Neural cell (in vitro differentiated cells): ENCODE measurements at regions not wholly inside any gene's neighbourhood (a gene's known extent, or its start where the extent isn't known, plus 50 kb on each side); places are given as distances from the start of the nearest gene placed in this dataset.

Source experiments
- H2AFZ ChIP-seq: fragments of 200-600, 300-800 bp; sonication (generic), shearing (Covaris generic); 2 replicates; pipeline ENCODE4 v1.6.0; 2014; ENCODE audit warnings: low read depth, mild to moderate bottlenecking, antibody characterized with exemption, low read length, moderate library complexity
- H3F3A ChIP-seq: fragments of 200-600 bp; shearing (Covaris generic); 2 replicates; pipeline ENCODE4 v1.6.1; 2016; ENCODE audit warnings: mild to moderate bottlenecking, moderate library complexity, mixed read lengths, antibody characterized with exemption, low read length; ENCODE audit not compliant: insufficient read depth, poor library complexity, severe bottlenecking
- H3K27ac ChIP-seq: fragments of 200-600, 300-800 bp; sonication (generic), shearing (Covaris generic); 2 replicates; pipeline ENCODE4 v1.5.1; 2014; ENCODE audit warnings: mild to moderate bottlenecking, low read length, moderate library complexity
- H3K27me3 ChIP-seq: fragments of 300-800, 200-600 bp; sonication (generic), shearing (Covaris generic); 2 replicates; pipeline ENCODE4 v1.6.0; 2014; ENCODE audit warnings: mild to moderate bottlenecking, low read depth, low read length, moderate library complexity; ENCODE audit not compliant: insufficient read depth
- H3K36me3 ChIP-seq: fragments of 300-800, 200-600 bp; sonication (generic), shearing (Covaris generic); 2 replicates; pipeline ENCODE4 v1.5.1; 2014; ENCODE audit warnings: mild to moderate bottlenecking, antibody characterized with exemption, low read length, moderate library complexity; ENCODE audit not compliant: insufficient read depth
- H3K4me2 ChIP-seq: fragments of 300-800, 200-600 bp; sonication (generic), shearing (Covaris generic); 2 replicates; pipeline ENCODE4 v1.6.0; 2014; ENCODE audit warnings: mild to moderate bottlenecking, low read length
- H3K4me3 ChIP-seq: fragments of 300-800, 200-600 bp; sonication (generic), shearing (Covaris generic); 2 replicates; pipeline ENCODE4 v1.5.1; 2014; ENCODE audit warnings: mild to moderate bottlenecking, low read length, moderate library complexity
- H3K79me2 ChIP-seq: fragments of 200-600 bp; shearing (Covaris generic); replicated peaks from 2 replicates; pipeline ENCODE4 v1.6.0; 2014; ENCODE audit warnings: mild to moderate bottlenecking, low read length, moderate library complexity; ENCODE audit not compliant: insufficient read depth
- H3K9ac ChIP-seq: fragments of 300-800, 200-600 bp; sonication (generic), shearing (Covaris generic); 2 replicates; pipeline ENCODE4 v1.6.1; 2016; ENCODE audit warnings: mild to moderate bottlenecking, low read length, mixed read lengths
- H3K9me2 ChIP-seq: fragments of 200-600 bp; shearing (Covaris generic); 2 replicates; pipeline ENCODE4 v1.6.1; 2016; ENCODE audit warnings: mild to moderate bottlenecking, low read length, mixed read lengths; ENCODE audit not compliant: insufficient read depth
- H3K9me3 ChIP-seq: fragments of 200-600, 300-800 bp; sonication (generic), shearing (Covaris generic); 2 replicates; pipeline ENCODE4 v1.6.1; 2016; ENCODE audit warnings: mild to moderate bottlenecking, mixed run types, low read length, moderate library complexity, mixed read lengths
- H4K20me1 ChIP-seq: fragments of 200-600 bp; shearing (Covaris generic); 2 replicates; pipeline ENCODE4 v1.6.1; 2016; ENCODE audit warnings: mild to moderate bottlenecking, mixed run types; ENCODE audit not compliant: insufficient read depth
- CTCF ChIP-seq: fragments of 450-650 bp; IDR thresholded peaks from 2 replicates; pipeline ENCODE4 v1.5.1; 2014; ENCODE audit warnings: antibody characterized with exemption, mild to moderate bottlenecking, moderate library complexity; ENCODE audit not compliant: poor library complexity, severe bottlenecking
- EP300 ChIP-seq: fragments of 450-650 bp; conservative IDR thresholded peaks from 2 replicates; pipeline ENCODE4 v1.6.1; 2014; ENCODE audit warnings: antibody characterized with exemption, mild to moderate bottlenecking, moderate library complexity; ENCODE audit not compliant: poor library complexity, severe bottlenecking
- EZH2 ChIP-seq: fragments of 200-600, 300-800 bp; shearing (Covaris generic), sonication (generic); IDR thresholded peaks from 2 replicates; pipeline ENCODE4 v1.6.1; 2014; ENCODE audit warnings: antibody characterized with exemption, low read length, borderline replicate concordance, mild to moderate bottlenecking; ENCODE audit not compliant: insufficient read depth, poor library complexity, severe bottlenecking
- MXI1 ChIP-seq: fragments of 450-650 bp; conservative IDR thresholded peaks from 2 replicates; pipeline ENCODE4 v1.6.1; 2014; ENCODE audit warnings: antibody characterized with exemption, mild to moderate bottlenecking; ENCODE audit not compliant: poor library complexity, severe bottlenecking
- POLR2AphosphoS5 ChIP-seq: IDR thresholded peaks from 2 replicates; pipeline ENCODE4 v1.6.1; 2012
- RAD21 ChIP-seq: fragments of 450-650 bp; conservative IDR thresholded peaks from 2 replicates; pipeline ENCODE4 v1.6.1; 2014; ENCODE audit warnings: antibody characterized with exemption, mild to moderate bottlenecking, moderate library complexity
- REST ChIP-seq: IDR thresholded peaks from 2 replicates; pipeline ENCODE4 v1.6.1; 2012; ENCODE audit warnings: borderline replicate concordance
- SMC3 ChIP-seq: fragments of 450-650 bp; conservative IDR thresholded peaks from 2 replicates; pipeline ENCODE4 v1.6.1; 2014; ENCODE audit warnings: antibody characterized with exemption, mild to moderate bottlenecking, moderate library complexity; ENCODE audit not compliant: poor library complexity
- TAF1 ChIP-seq: IDR thresholded peaks from 2 replicates; pipeline ENCODE4 v1.6.1; 2012; ENCODE audit warnings: low read depth

GRCh38 chr5:27705661-27706060, 667.3 kb upstream of the CDH9 start:
- Histone ChIP-seq H3K9me3 (no peaks in the 10 kb centered on the region), H2AFZ (no peak overlapping the region), H3K9me2 (no peaks in the 10 kb centered on the region), H3K27me3 (no peaks in the 10 kb centered on the region), H4K20me1 (no peaks in the 10 kb centered on the region), H3K79me2 (no peaks in the 10 kb centered on the region), H3K9ac (no peak overlapping the region), H3F3A (no peaks in the 10 kb centered on the region), H3K27ac (no peak overlapping the region), H3K36me3 (no peaks in the 10 kb centered on the region), H3K4me2 (no peak overlapping the region), H3K4me3 (no peak overlapping the region)
- TF ChIP-seq REST, result no peak
- no peak for TF ChIP-seq MXI1
- no peak for TF ChIP-seq RAD21
- TF ChIP-seq SMC3, result no peak
- no peak for TF ChIP-seq TAF1
- no peak for TF ChIP-seq EP300
- TF ChIP-seq POLR2AphosphoS5, result no peak
- no peak for TF ChIP-seq CTCF
- TF ChIP-seq EZH2, result no peak

GRCh38 chr5:27701931-27702903, 663.8 kb upstream of the CDH9 start:
- Histone ChIP-seq H3K4me2 (no peak overlapping the region), H3K9me2 (no peaks in the 10 kb centered on the region), H4K20me1 (no peaks in the 10 kb centered on the region), H3K9ac (no peak overlapping the region), H3K4me3 (no peak overlapping the region), H3K27me3 (no peaks in the 10 kb centered on the region), H3K79me2 (no peaks in the 10 kb centered on the region), H3K9me3 (no peaks in the 10 kb centered on the region), H3F3A (no peaks in the 10 kb centered on the region), H3K36me3 (no peaks in the 10 kb centered on the region), H2AFZ (no peak overlapping the region), H3K27ac (no peak overlapping the region)
- TF ChIP-seq RAD21 (no peak), SMC3 (no peak), CTCF (no peak), EZH2 (no peak), EP300 (no peak), POLR2AphosphoS5 (no peak), TAF1 (no peak), REST (no peak), MXI1 (no peak)
